HUES6 (cell line): ENCODE measurements at regions not wholly inside any gene's neighbourhood (a gene's known extent, or its start where the extent isn't known, plus 50 kb on each side); places are given as distances from the start of the nearest gene placed in this dataset.

Experiments used
- H3K27ac ChIP-seq: 2 replicates; pipeline ENCODE4 v1.7.0; 2013; ENCODE audit warnings: low read depth, mild to moderate bottlenecking, low read length, inconsistent platforms
- H3K27me3 ChIP-seq: 2 replicates; pipeline ENCODE4 v1.6.1; 2013; ENCODE audit warnings: low read length; ENCODE audit not compliant: control insufficient read depth, insufficient read depth
- H3K36me3 ChIP-seq: 2 replicates; pipeline ENCODE4 v1.6.1; 2013; ENCODE audit warnings: low read length; ENCODE audit not compliant: control insufficient read depth, insufficient read depth
- H3K4me1 ChIP-seq: 2 replicates; pipeline ENCODE4 v1.6.1; 2013; ENCODE audit warnings: low read length; ENCODE audit not compliant: control insufficient read depth, insufficient read depth
- H3K4me3 ChIP-seq: 2 replicates; pipeline ENCODE4 v1.5.1; 2013; ENCODE audit warnings: low read depth, low read length
- H3K9ac ChIP-seq: one replicate; pipeline ENCODE4 v1.6.1; 2013; ENCODE audit warnings: mild to moderate bottlenecking, low read length
- H3K9me3 ChIP-seq: 2 replicates; pipeline ENCODE4 v1.6.1; 2013; ENCODE audit warnings: low read depth, low read length; ENCODE audit not compliant: control insufficient read depth, insufficient read depth

- Histone ChIP-seq H3K9ac (no peak overlapping the region), H3K36me3 (no peaks in the 10 kb centered on the region), H3K27me3 (no peaks in the 10 kb centered on the region), H3K4me3 (no peak overlapping the region), H3K9me3 (peaks cover 46% of the 10 kb centered on the region), H3K4me1 (no peaks in the 10 kb centered on the region), H3K27ac (no peak overlapping the region)
Measured at GRCh38 chr5:18745042-18745987, 1111.1 kb downstream of the TAF11L14 start.

GRCh38 chr5:18745988-18746615 is 1111.8 kb downstream of the TAF11L14 start:
- Histone ChIP-seq H3K27ac (no peak overlapping the region), H3K9ac (no peak overlapping the region), H3K4me3 (no peak overlapping the region), H3K27me3 (no peaks in the 10 kb centered on the region), H3K36me3 (no peaks in the 10 kb centered on the region), H3K9me3 (peaks cover 49% of the 10 kb centered on the region), H3K4me1 (no peaks in the 10 kb centered on the region)

- H3K4me3 ChIP-seq, result no peak overlapping the region
- peaks cover 45% of the 10 kb centered on the region for H3K9me3 ChIP-seq
- no peak overlapping the region for H3K27ac ChIP-seq
- peaks cover 3% of the 10 kb centered on the region; the same call in 1 of the 2 replicates for H3K4me1 ChIP-seq
- H3K36me3 ChIP-seq, result no peaks in the 10 kb centered on the region
- no peak overlapping the region for H3K9ac ChIP-seq
- H3K27me3 ChIP-seq, result no peaks in the 10 kb centered on the region
Measured at GRCh38 chr5:18749763-18750162, 1115.5 kb downstream of the TAF11L14 start.

GRCh38 chr5:18752317-18752716 is 1118.1 kb downstream of the TAF11L14 start:
- Histone ChIP-seq H3K9ac (no peak overlapping the region), H3K4me1 (peaks cover 3% of the 10 kb centered on the region; the same call in 1 of the 2 replicates), H3K27ac (no peak overlapping the region), H3K9me3 (peaks cover 27% of the 10 kb centered on the region), H3K27me3 (no peaks in the 10 kb centered on the region), H3K36me3 (no peaks in the 10 kb centered on the region), H3K4me3 (no peak overlapping the region)

DNA sequence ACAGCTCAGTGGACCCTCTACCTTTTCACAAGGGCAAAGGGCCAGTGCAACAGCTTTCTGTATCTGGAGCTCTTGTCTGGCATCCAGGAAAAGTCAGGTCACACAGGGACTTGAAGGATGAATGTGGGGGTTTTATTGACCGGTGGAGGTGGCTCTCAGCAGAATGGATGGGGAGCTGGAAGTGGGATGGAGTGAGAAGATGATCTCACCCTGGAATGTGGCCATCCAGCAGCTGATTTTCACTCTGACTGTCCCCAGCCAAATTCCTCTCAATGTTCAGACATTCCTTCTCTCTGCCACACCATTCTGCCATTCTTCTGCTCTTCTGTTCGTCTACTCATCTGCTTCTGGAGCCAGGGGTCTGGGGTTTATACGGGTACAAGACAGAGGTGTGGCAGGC is 1119.9 kb downstream of the TAF11L14 start:
- Histone ChIP-seq H3K4me1 (peaks cover 3% of the 10 kb centered on the region; the same call in 1 of the 2 replicates), H3K4me3 (no peak overlapping the region), H3K27me3 (no peaks in the 10 kb centered on the region), H3K27ac (no peak overlapping the region), H3K36me3 (no peaks in the 10 kb centered on the region), H3K9ac (no peak overlapping the region), H3K9me3 (peaks cover 11% of the 10 kb centered on the region)

DNA sequence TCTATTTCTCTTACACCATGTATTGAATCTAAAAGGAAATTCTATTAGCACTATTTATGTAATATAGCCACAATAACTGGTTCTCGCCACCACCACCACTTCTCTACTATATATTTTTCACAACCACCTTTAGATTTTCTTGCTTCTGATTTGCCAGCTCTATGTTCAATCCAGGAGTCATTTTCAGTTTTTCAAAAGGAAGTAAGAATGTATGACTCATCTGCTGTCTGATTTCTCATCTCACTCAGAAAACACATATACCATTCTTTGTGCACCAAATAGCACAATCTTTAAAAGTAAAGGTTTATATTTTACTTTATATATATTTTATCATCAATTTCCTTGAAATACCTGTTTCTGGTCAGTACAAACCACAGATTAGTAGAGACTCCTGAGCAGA is 1127.5 kb downstream of the TAF11L14 start:
- no peak overlapping the region for H3K4me3 ChIP-seq
- H3K27ac ChIP-seq, result no peak overlapping the region
- no peaks in the 10 kb centered on the region for H3K36me3 ChIP-seq
- H3K27me3 ChIP-seq, result no peaks in the 10 kb centered on the region
- no peaks in the 10 kb centered on the region for H3K4me1 ChIP-seq
- H3K9me3 ChIP-seq, result no peaks in the 10 kb centered on the region
- no peak overlapping the region for H3K9ac ChIP-seq

GRCh38 chr5:18764161-18764560 is 1129.9 kb downstream of the TAF11L14 start:
- Histone ChIP-seq H3K4me1 (no peaks in the 10 kb centered on the region), H3K27ac (no peak overlapping the region), H3K4me3 (no peak overlapping the region), H3K36me3 (no peaks in the 10 kb centered on the region), H3K9ac (no peak overlapping the region), H3K27me3 (no peaks in the 10 kb centered on the region), H3K9me3 (no peaks in the 10 kb centered on the region)

- Histone ChIP-seq H3K27ac (no peak overlapping the region), H3K4me1 (no peaks in the 10 kb centered on the region), H3K9me3 (no peaks in the 10 kb centered on the region)
Measured at GRCh38 chr5:18765304-18765703, 1131.0 kb downstream of the TAF11L14 start.

GRCh38 chr5:18771097-18771610 is 1136.9 kb downstream of the TAF11L14 start:
- Histone ChIP-seq H3K36me3 (no peaks in the 10 kb centered on the region), H3K4me1 (0 out of 2 replicates have a peak, but pooled peaks cover 3% of the 10 kb centered on the region), H3K9me3 (no peaks in the 10 kb centered on the region), H3K27me3 (no peaks in the 10 kb centered on the region), H3K4me3 (no peak overlapping the region), H3K27ac (no peak overlapping the region), H3K9ac (no peak overlapping the region)

More at GRCh38 chr5:18765304-18765703, 1131.0 kb downstream of the TAF11L14 start:
- Histone ChIP-seq H3K4me3 (no peak overlapping the region), H3K27me3 (no peaks in the 10 kb centered on the region), H3K36me3 (no peaks in the 10 kb centered on the region), H3K9ac (no peak overlapping the region)

DNA sequence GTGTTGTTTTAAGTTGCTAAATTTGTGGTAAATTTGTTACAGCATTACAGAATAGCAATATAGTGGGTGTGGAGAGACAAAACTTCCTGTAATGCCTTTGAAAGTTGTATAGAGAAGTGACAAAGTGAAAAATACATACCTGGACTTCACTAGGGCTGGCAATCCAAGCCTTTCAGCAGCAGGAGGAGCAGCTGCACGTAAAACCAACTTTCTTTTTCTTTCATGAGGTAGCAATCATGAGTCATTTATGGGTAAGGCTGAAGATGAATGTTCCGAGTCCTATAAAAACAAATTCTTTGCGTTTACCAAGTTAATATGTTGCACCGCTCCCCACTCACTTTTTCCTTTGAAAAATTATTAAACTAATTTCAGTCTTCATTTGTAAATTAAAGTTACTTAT is 1138.2 kb downstream of the TAF11L14 start:
- no peaks in the 10 kb centered on the region for H3K36me3 ChIP-seq
- H3K9me3 ChIP-seq, result no peaks in the 10 kb centered on the region
- no peaks in the 10 kb centered on the region for H3K27me3 ChIP-seq
- H3K4me1 ChIP-seq, result 0 out of 2 replicates have a peak, but pooled peaks cover 3% of the 10 kb centered on the region
- no peak overlapping the region for H3K27ac ChIP-seq
- no peak overlapping the region for H3K4me3 ChIP-seq
- no peak overlapping the region for H3K9ac ChIP-seq

DNA sequence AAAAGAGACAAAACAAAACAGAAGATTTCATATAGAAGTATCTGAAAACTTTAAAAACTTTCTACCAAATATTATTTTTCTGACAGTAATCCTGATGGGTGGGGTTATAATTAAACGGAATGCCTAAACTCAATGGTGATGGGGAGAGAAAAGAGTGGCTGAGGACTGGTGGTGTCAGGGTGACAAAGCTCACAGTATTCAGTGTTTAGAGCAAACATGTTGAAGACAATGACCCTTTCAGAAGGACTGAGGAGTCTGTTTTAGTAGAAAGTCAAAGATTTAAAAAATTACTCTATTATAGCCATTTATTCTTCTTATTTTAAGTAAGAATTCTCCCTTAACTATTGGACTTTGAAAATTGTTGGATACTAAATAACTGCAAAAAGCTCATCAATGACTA is 1144.0 kb downstream of the TAF11L14 start:
- peaks cover 7% of the 10 kb centered on the region for H3K9me3 ChIP-seq
- no peaks in the 10 kb centered on the region for H3K27me3 ChIP-seq
- no peaks in the 10 kb centered on the region for H3K4me1 ChIP-seq
- H3K36me3 ChIP-seq, result no peaks in the 10 kb centered on the region
- H3K27ac ChIP-seq, result no peak overlapping the region
- H3K4me3 ChIP-seq, result no peak overlapping the region
- no peak overlapping the region for H3K9ac ChIP-seq
